ENCODE measurements at regions not wholly inside any gene's neighbourhood (a gene's known extent, or its start where the extent isn't known, plus 50 kb on each side); places are given as distances from the start of the nearest gene placed in this dataset.

DNA sequence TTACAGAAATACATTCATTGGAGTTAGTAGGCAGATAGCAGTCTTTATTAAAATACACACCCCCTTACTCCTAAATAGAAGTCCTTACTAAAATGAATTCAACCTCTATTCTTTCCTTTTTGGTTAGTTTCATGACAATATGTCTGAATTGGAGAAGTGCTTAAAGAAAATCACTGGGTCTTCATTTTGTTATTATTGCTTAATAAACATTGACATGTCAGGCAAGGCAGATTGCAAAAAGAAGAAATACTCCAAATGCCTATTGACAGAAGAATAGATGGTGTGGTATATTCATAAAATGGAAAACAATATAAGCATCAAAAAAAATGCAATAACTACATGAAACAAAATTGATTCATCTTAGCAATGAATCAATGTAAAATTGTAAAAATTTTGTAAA is 135.5 kb downstream of the TMEM26 start:
- no peak for FAIRE-seq

DNA sequence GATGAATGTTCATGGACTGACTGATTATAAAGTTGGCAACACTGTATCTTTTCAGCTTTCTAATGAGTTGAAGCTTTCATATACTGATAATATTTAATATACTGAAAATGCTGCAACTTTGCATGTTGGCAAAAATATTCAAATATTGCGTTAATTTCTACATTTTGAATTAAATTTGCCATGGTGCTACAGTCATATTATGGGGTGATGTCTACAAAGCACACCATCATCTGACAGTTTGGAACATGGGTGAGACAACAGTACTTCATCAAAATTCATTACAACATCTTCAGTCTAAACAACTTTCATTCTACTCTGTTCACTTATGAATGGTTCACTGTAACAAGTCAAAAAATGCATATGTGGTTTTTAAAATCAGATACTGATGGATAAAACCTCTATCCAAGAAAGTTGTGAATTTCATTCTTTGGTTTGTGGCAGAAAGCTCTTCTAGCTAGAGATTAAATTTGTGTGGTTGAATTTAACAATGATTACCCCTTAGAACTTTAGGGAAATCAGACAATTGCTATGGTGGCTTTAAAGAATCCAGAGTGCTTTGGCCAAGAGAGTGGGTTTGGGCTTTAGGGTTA is 136.4 kb downstream of the TMEM26 start:
- FAIRE-seq: no peak

DNA sequence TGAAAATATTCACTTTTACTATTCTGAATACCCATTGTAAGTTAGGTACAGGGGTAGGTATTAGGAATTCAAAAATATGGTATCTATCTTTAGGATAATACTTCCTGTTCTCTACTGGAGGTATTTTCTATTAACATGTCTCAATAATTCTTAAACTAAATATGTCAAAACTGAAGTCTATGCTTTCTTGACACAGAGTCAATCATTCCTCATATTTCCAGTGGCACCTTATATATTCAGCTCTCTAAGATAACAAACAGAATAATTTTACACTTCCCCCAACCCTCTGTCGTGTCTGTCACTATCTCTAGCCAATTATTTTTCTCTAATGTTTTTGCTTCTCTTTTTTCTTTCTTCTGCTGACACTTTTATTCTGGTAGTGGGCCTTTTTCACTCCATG is 138.9 kb downstream of the TMEM26 start:
- FAIRE-seq: no peak

DNA sequence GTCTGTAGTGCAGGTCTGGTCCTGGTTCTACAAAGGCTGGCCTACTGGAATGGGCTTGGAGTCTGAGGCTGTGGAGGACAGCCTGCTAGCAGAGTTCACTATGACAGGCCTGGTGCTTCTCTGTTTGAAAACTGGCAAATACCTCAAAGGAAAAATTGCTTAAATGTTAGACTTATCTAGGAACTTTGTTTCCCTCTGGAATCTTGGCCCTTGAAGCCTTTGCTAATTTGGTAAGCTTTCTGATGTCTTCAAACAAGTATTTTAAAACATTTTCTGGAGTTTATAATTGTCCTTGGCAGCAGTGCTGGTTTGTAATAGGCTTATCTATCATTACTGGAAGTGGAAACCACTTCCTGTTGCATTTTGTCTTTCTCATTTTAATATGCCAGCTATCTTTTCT is 139.7 kb downstream of the TMEM26 start:
- no peak for FAIRE-seq

DNA sequence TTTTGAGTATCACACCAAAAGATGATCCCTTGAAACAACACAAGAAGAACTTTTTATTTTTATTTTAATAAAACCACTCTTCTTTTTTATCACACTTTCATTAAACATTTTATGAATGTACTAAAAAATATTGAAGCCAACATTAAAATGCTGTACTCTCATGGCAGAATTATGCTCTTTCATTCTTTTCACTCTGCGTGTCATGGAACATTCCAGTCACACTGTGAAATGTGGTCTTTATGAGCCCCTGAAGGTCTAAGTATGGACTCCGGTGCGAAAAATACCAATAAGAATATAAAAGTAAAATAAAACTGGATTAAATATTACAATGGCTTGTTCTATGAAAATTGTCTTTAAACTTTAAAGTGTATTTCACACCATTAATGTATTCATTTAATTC is 148.4 kb downstream of the TMEM26 start:
- no peak for FAIRE-seq

DNA sequence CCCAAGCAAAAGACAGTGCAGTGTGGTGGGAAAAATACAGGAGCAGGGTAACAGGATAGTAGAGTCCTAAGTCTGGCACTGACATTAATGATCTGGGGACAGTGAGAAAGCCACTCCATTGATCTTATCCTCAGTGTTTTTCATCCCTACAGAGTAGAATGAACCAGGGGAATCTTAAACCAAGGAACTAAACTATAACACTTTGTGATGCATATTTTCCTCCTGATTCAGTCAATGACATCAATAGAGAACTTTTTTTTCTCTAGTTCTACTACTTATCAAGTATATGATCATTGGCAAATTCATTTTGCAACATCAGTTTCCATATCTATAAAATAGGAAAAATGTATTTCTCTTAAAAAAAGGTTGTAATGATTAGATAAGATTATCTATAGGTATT is 151.1 kb downstream of the TMEM26 start:
- FAIRE-seq: no peak

DNA sequence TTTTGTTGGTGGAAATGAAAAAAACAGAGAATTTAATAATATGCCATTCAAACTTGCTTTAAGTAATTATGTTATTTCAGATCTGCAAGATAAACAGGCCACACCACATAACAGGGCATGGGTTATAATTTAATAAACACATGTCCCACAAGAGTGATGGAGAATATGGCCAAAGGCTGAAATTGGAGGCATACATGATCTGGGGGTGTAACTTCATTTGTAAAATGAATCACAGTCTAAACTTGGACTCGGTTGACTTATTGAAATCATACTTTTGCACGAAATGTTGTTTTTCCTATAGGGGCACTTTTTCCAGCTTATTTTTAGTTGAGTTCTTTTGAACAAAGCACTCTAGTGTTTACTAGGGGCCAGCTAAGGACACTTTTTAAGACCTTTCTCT is 151.6 kb downstream of the TMEM26 start:
- FAIRE-seq: no peak

- no peak for FAIRE-seq
Observed at GRCh38 chr10:61299841-61300240, 153.3 kb downstream of the TMEM26 start.

- no peak for FAIRE-seq
Observed at GRCh38 chr10:61299156-61299555, 154.0 kb downstream of the TMEM26 start.

GRCh38 chr10:61298194-61298593 is 155.0 kb downstream of the TMEM26 start:
- FAIRE-seq: no peak

DNA sequence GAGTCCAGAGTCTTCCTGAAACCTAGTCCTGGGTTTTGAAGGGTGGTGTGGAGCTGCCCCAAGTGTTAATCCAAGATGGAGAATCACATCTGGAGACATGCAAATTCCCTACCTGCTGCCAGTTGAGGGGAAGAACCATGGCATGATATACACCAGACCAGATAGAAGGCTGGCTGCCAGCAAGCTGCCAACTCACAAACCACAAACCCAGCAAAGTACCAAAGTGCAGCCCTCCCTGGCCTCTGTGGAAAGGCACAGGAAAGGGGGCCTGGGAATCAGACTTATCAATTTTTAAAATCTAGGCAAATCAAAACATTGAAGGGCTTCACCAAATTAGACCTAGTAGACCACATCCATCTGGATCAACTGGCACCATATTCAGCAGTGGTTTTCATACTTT is 157.0 kb downstream of the TMEM26 start:
- FAIRE-seq: no peak

DNA sequence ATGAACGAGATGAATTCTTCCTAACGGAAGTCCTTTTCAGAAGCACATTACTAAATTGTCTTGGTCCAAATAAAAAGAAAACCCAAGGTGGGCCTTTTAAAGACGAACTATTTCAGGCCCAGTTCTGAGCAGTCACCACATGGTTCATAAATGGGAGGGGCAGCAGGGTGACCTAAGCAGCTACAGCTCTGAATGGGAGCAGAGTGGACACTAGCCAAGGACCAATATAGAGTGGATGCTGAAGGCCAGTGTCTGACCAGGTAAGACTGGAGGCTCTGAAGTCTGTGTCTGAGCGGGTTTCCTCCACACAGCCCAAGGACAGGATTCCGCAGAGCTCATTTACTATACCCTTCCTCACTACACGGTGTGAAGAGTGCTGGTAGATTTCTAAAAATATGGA is 159.1 kb downstream of the TMEM26 start:
- FAIRE-seq: no peak

- no peak for FAIRE-seq
Observed at GRCh38 chr10:61289813-61290212, 163.4 kb downstream of the TMEM26 start.

DNA sequence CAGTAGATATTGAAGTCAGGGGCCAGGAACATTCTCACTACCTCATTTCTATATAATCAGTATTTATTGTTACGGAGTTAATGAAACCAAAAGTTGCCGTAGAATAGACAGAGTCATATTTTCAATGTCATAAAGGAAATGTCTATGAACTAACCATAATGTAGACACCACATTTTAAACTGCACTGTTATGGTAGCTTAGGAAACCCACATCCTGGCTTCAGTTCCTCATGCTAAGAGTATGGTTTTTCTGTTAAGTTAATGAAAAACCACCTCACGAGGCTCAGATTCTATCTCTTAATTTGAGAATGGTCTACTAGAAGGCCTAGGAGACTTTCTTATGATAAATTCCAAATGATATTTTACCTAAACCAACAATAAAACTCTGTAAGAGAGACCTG is 166.5 kb downstream of the TMEM26 start:
- FAIRE-seq: no peak

DNA sequence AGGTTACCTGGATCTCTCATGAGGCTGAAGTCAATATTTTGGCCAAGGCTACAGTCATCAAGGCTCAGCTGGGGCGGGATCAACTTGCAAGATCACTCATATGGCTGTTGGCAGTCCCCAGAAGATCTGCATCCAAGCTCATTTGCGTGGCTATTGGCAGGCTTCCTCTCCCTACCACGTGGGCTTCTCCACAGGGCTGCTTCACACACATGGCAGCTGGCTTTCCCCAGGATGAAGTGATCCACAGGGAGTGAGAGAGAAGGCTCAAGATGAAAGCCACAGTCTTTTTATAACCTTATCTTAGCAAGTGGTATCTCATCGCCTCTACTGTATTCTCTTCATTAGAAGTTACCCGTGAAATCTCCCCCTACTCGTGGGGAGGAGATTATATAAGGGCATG is 167.4 kb downstream of the TMEM26 start:
- FAIRE-seq: no peak

- FAIRE-seq: peak; percentile 89
Observed at GRCh38 chr10:61284222-61284890, 168.8 kb downstream of the TMEM26 start.

DNA sequence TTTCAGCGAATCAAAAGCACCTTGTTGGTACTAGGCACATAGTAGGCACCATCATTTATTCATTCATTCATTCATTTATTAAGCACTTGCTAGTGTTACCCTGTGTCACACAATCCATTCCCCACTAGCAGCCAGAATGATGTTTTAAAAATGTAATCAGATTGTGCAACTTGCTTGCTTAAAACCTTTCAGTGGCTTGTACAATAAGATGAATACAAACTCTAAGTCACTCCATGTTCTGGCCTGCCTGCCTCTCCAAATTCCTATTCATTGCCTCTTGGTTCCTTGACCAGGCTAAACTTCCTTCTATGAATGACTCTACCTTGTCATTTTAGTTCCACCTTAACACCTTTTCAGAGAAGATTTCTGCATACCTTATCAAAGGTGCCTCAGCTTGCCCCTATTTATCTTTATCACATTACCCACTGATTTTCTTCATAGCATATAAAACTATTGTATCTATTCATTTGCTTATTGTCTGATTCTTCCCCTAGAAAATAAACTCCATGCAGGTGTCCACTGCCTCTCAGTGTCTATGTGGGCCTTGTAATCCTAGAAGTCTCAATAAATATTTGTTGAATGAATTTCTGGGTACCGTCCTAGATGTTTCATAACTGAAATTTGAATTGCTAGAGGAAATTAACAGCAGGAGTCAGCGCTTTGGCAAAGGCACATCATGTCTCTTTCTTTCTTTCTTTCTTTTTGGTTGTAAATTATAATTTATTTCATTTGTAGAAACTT is 169.5 kb downstream of the TMEM26 start:
- FAIRE-seq: no peak

- no peak for FAIRE-seq
Observed at GRCh38 chr10:61283066-61283465, 170.1 kb downstream of the TMEM26 start.

GRCh38 chr10:61280303-61280702 is 172.9 kb downstream of the TMEM26 start:
- no peak for FAIRE-seq

- FAIRE-seq: no peak
Observed at GRCh38 chr10:61279400-61279799, 173.8 kb downstream of the TMEM26 start.

- no peak for FAIRE-seq
Observed at GRCh38 chr10:61278556-61278955, 174.6 kb downstream of the TMEM26 start.

GRCh38 chr10:61272781-61273180 is 180.4 kb downstream of the TMEM26 start:
- no peak for FAIRE-seq

GRCh38 chr10:61271127-61271780 is 181.9 kb downstream of the TMEM26 start:
- no peak for FAIRE-seq

- no peak for FAIRE-seq
Observed at GRCh38 chr10:61263518-61263917, 189.7 kb downstream of the TMEM26 start.
